ENCODE measurements at regions not wholly inside any gene's neighbourhood (a gene's known extent, or its start where the extent isn't known, plus 50 kb on each side); places are given as distances from the start of the nearest gene placed in this dataset.
A peak's percentile ranks its signal among the peaks of the same experiment; 100 is the strongest.

- peak in 7 of 11 donors; percentile 35 to 64 (median 44) for DNase-seq (ENCODE audit: extremely low read depth in 1 of 11, low read depth in 9 of 11, low spot score in 4 of 11)
Measured at GRCh38 chr7:40983111-40983510, 719.8 kb downstream of the INHBA start.

GRCh38 chr7:40979296-40979695, 723.6 kb downstream of the INHBA start:
- DNase-seq (ENCODE audit: extremely low read depth in 1 of 11, low read depth in 9 of 11, low spot score in 4 of 11) = no peak

- no peak for DNase-seq (ENCODE audit: extremely low read depth in 1 of 11, low read depth in 9 of 11, low spot score in 4 of 11)
Measured at GRCh38 chr7:40978047-40978446, 724.8 kb downstream of the INHBA start.

GRCh38 chr7:40977533-40977932, 725.4 kb downstream of the INHBA start:
- DNase-seq (ENCODE audit: extremely low read depth in 1 of 11, low read depth in 9 of 11, low spot score in 4 of 11) = no peak

GRCh38 chr7:40972426-40972825, 730.5 kb downstream of the INHBA start:
- no peak for DNase-seq (ENCODE audit: extremely low read depth in 1 of 11, low read depth in 9 of 11, low spot score in 4 of 11)

GRCh38 chr7:40969641-40970040, 733.2 kb downstream of the INHBA start:
- peak in 8 of 11 donors; percentile 22 to 50 (median 40) for DNase-seq (ENCODE audit: extremely low read depth in 1 of 11, low read depth in 9 of 11, low spot score in 4 of 11)

- no peak for DNase-seq (ENCODE audit: extremely low read depth in 1 of 11, low read depth in 9 of 11, low spot score in 4 of 11)
Measured at GRCh38 chr7:40966693-40967092, 736.2 kb downstream of the INHBA start.

- no peak for DNase-seq (ENCODE audit: extremely low read depth in 1 of 11, low read depth in 9 of 11, low spot score in 4 of 11)
Measured at GRCh38 chr7:40965774-40966173, 737.1 kb downstream of the INHBA start.

- no peak for DNase-seq (ENCODE audit: extremely low read depth in 1 of 11, low read depth in 9 of 11, low spot score in 4 of 11)
Measured at GRCh38 chr7:40965016-40965415, 737.9 kb downstream of the INHBA start.

GRCh38 chr7:40964610-40965009, 738.3 kb downstream of the INHBA start:
- DNase-seq (ENCODE audit: extremely low read depth in 1 of 11, low read depth in 9 of 11, low spot score in 4 of 11) = no peak

GRCh38 chr7:40959955-40960354, 742.9 kb downstream of the INHBA start:
- DNase-seq (ENCODE audit: extremely low read depth in 1 of 11, low read depth in 9 of 11, low spot score in 4 of 11) = no peak

- no peak for DNase-seq (ENCODE audit: extremely low read depth in 1 of 11, low read depth in 9 of 11, low spot score in 4 of 11)
Measured at GRCh38 chr7:40948239-40948638, 754.7 kb downstream of the INHBA start.

- DNase-seq (ENCODE audit: extremely low read depth in 1 of 11, low read depth in 9 of 11, low spot score in 4 of 11) = no peak
Measured at GRCh38 chr7:40947566-40947965, 755.3 kb downstream of the INHBA start.

- DNase-seq (ENCODE audit: extremely low read depth in 1 of 11, low read depth in 9 of 11, low spot score in 4 of 11) = no peak
Measured at GRCh38 chr7:40946549-40946948, 756.3 kb downstream of the INHBA start.

- no peak for DNase-seq (ENCODE audit: extremely low read depth in 1 of 11, low read depth in 9 of 11, low spot score in 4 of 11)
Measured at GRCh38 chr7:40945788-40946187, 757.1 kb downstream of the INHBA start.

- DNase-seq (ENCODE audit: extremely low read depth in 1 of 11, low read depth in 9 of 11, low spot score in 4 of 11) = no peak
Measured at GRCh38 chr7:40944981-40945585, 757.8 kb downstream of the INHBA start.

- no peak for DNase-seq (ENCODE audit: extremely low read depth in 1 of 11, low read depth in 9 of 11, low spot score in 4 of 11)
Measured at GRCh38 chr7:40937879-40938278, 765.0 kb downstream of the INHBA start.

GRCh38 chr7:40935435-40935834, 767.5 kb downstream of the INHBA start:
- no peak for DNase-seq (ENCODE audit: extremely low read depth in 1 of 11, low read depth in 9 of 11, low spot score in 4 of 11)

GRCh38 chr7:40923626-40924025, 779.3 kb downstream of the INHBA start:
- DNase-seq (ENCODE audit: extremely low read depth in 1 of 11, low read depth in 9 of 11, low spot score in 4 of 11) = no peak

GRCh38 chr7:40922316-40922670, 780.6 kb downstream of the INHBA start:
- no peak for DNase-seq (ENCODE audit: extremely low read depth in 1 of 11, low read depth in 9 of 11, low spot score in 4 of 11)

- no peak for DNase-seq (ENCODE audit: extremely low read depth in 1 of 11, low read depth in 9 of 11, low spot score in 4 of 11)
Measured at GRCh38 chr7:40921589-40922315, 781.1 kb downstream of the INHBA start.

All from renal cortex interstitium (tissue), 11 donors.